ENCODE measurements at regions not wholly inside any gene's neighbourhood (a gene's known extent, or its start where the extent isn't known, plus 50 kb on each side); places are given as distances from the start of the nearest gene placed in this dataset.

GRCh38 chr12:105951732-105952131 lies 187.0 kb downstream of the NUAK1 start:
- intact Hi-C loops (cut with micrococcal nuclease) = no loop called here
- no peaks in the 10 kb centered on the region for H3K79me2 ChIP-seq (ENCODE audit: insufficient read depth, low read length)
- no peak overlapping the region for H3K4me2 ChIP-seq (replicated peaks; ENCODE audit: extremely low read depth, low read length, poor library complexity, severe bottlenecking)
- Mint-ChIP-seq H3K4me1 (no peaks in the 10 kb centered on the region), H3K27ac (no peak overlapping the region), H3K36me3 (no peaks in the 10 kb centered on the region), H3K4me3 (no peak overlapping the region), H3K27me3 (ENCODE audit: low read depth in 3 of 3) (peaks cover 0 to 3% (median 2%) of the 10 kb centered on the region in 3 donors), H3K9me3 (peaks cover 0 to 11% (median 3%) of the 10 kb centered on the region in 7 donors)
- no peak for TF ChIP-seq CTCF (IDR thresholded peaks at IDR 0.05)
- H3K4me1 ChIP-seq (ENCODE audit: control insufficient read depth in 1 of 2, insufficient read depth in 2 of 2, low read length in 2 of 2) = no peaks in the 10 kb centered on the region
- no peak for DNase-seq
- H3K27ac ChIP-seq (ENCODE audit: low read depth in 1 of 2, low read length in 2 of 2) = no peak overlapping the region
- no peaks in the 10 kb centered on the region for H3K36me3 ChIP-seq (replicated peaks in 1 of 2; ENCODE audit: control insufficient read depth in 1 of 2, insufficient read depth in 2 of 2, low read length in 2 of 2)
- H3K27me3 ChIP-seq (ENCODE audit: control insufficient read depth in 2 of 2, insufficient read depth in 2 of 2, low read length in 2 of 2) = no peaks in the 10 kb centered on the region
- H3K9ac ChIP-seq (ENCODE audit: insufficient read depth, low read length, poor library complexity, severe bottlenecking) = no peak overlapping the region
- H3K9me3 ChIP-seq (replicated peaks in 1 of 2; ENCODE audit: control insufficient read depth in 1 of 2, insufficient read depth in 1 of 2, low read length in 2 of 2) = peaks cover 0 to 4% of the 10 kb centered on the region in 2 donors
- no CpG with 5 or more reads among the region's 2 CpGs for WGBS (ENCODE audit: insufficient coverage)
- H2AFZ ChIP-seq (ENCODE audit: insufficient read depth, low read depth, low read length, poor library complexity, severe bottlenecking) = no peak overlapping the region
- no peaks in the 10 kb centered on the region for H4K20me1 ChIP-seq (ENCODE audit: insufficient read depth, low read length)
- H3K4me3 ChIP-seq (replicated peaks in 1 of 3; ENCODE audit: low read depth in 2 of 3, low read length in 3 of 3) = no peak overlapping the region

GRCh38 chr12:105954951-105955931 lies 183.5 kb downstream of the NUAK1 start:
- Histone ChIP-seq H3K36me3 (replicated peaks in 1 of 2; ENCODE audit: control insufficient read depth in 1 of 2, insufficient read depth in 2 of 2, low read length in 2 of 2) (no peaks in the 10 kb centered on the region), H2AFZ (ENCODE audit: insufficient read depth, low read depth, low read length, poor library complexity, severe bottlenecking) (no peak overlapping the region), H3K4me2 (replicated peaks; ENCODE audit: extremely low read depth, low read length, poor library complexity, severe bottlenecking) (no peak overlapping the region), H3K4me1 (ENCODE audit: control insufficient read depth in 1 of 2, insufficient read depth in 2 of 2, low read length in 2 of 2) (no peaks in the 10 kb centered on the region), H3K9ac (ENCODE audit: insufficient read depth, low read length, poor library complexity, severe bottlenecking) (no peak overlapping the region), H3K27me3 (ENCODE audit: control insufficient read depth in 2 of 2, insufficient read depth in 2 of 2, low read length in 2 of 2) (no peaks in the 10 kb centered on the region), H3K9me3 (replicated peaks in 1 of 2; ENCODE audit: control insufficient read depth in 1 of 2, insufficient read depth in 1 of 2, low read length in 2 of 2) (no peaks in the 10 kb centered on the region), H3K4me3 (replicated peaks in 1 of 3; ENCODE audit: low read depth in 2 of 3, low read length in 3 of 3) (no peak overlapping the region), H3K27ac (ENCODE audit: low read depth in 1 of 2, low read length in 2 of 2) (no peak overlapping the region), H3K79me2 (ENCODE audit: insufficient read depth, low read length) (no peaks in the 10 kb centered on the region), H4K20me1 (ENCODE audit: insufficient read depth, low read length) (no peaks in the 10 kb centered on the region)
- H3K36me3 Mint-ChIP-seq = no peaks in the 10 kb centered on the region
- peaks cover 0 to 4% (median 0%) of the 10 kb centered on the region in 3 donors for H3K27me3 Mint-ChIP-seq (ENCODE audit: low read depth in 3 of 3)
- no peak overlapping the region for H3K4me3 Mint-ChIP-seq
- TF ChIP-seq CTCF (IDR thresholded peaks at IDR 0.05) = no peak
- 19% methylated on average over 2 of the region's 7 CpGs for WGBS (ENCODE audit: insufficient coverage)
- H3K27ac Mint-ChIP-seq = no peak overlapping the region
- no peak for DNase-seq
- peaks cover 0 to 13% (median 3%) of the 10 kb centered on the region in 7 donors for H3K9me3 Mint-ChIP-seq
- intact Hi-C loops (cut with micrococcal nuclease) = no loop called here
- no peaks in the 10 kb centered on the region for H3K4me1 Mint-ChIP-seq
